OCI-LY7 (cell line): ENCODE measurements at regions not wholly inside any gene's neighbourhood (a gene's known extent, or its start where the extent isn't known, plus 50 kb on each side); places are given as distances from the start of the nearest gene placed in this dataset.

Source experiments
- CTCF ChIP-seq: fragments of 200-600 bp; sonication (generic); conservative IDR thresholded peaks from 2 replicates; pipeline ENCODE4 v1.5.1; 2014; ENCODE audit warnings: mild to moderate bottlenecking, antibody characterized with exemption, low read length, moderate library complexity, mixed read lengths
- EZH2phosphoT487 ChIP-seq: fragments of 200-600 bp; sonication (generic); IDR thresholded peaks from 2 replicates; pipeline ENCODE4 v1.6.1; 2018; ENCODE audit warnings: low read depth, borderline replicate concordance, mild to moderate bottlenecking, mixed run types, antibody characterized with exemption, low read length, moderate library complexity, mixed read lengths

- TF ChIP-seq CTCF (no peak), EZH2phosphoT487 (no peak)
Measured at GRCh38 chrX:13147733-13148132, 103.3 kb upstream of the FAM9C start.
